GM12878 (cell line): ENCODE measurements at regions not wholly inside any gene's neighbourhood (a gene's known extent, or its start where the extent isn't known, plus 50 kb on each side); places are given as distances from the start of the nearest gene placed in this dataset.
"Not testable (repeated sequence)": the region's sequence is repeated elsewhere in the genome, so short reads cannot be mapped to it uniquely, and the experiment has no call there.

Source experiments
- ATAC-seq: fragments of 200-7000 bp; cut with Tn5 transposase; 3 replicates; pipeline ENCODE4 v1.9.1; 2020; ENCODE audit warnings: mild to moderate bottlenecking, moderate library complexity
- BruUV-seq: library from RNA; stranded (reverse); fragments of 400-500 nt; replicated peaks from 2 replicates; lab custom pipeline; 2021; lab: Mats Ljungman, UMichigan
- CTCF ChIA-PET: fragments of 300-600 bp; sonication (Branson Sonifier 250); formaldehyde crosslinking; extraction: SDS; loops from one replicate; lab custom pipeline; 2021; ENCODE audit warnings: inconsistent platforms; lab: Yijun Ruan, JAX
- POLR2A ChIA-PET: fragments of 350-600 bp; formaldehyde crosslinking; extraction: SDS; loops from one replicate; lab custom pipeline; 2021; ENCODE audit warnings: inconsistent platforms; lab: Charles Lee
- RAD21 ChIA-PET: fragments of 300-600 bp; sonication (Branson Sonifier 250); formaldehyde crosslinking; loops from one replicate; lab custom pipeline; 2023; ENCODE audit warnings: antibody characterized with exemption; ENCODE audit not compliant: unreplicated experiment; lab: Charles Lee
- SMC1A ChIA-PET: fragments of 300-600 bp; sonication (Branson Sonifier 250); formaldehyde crosslinking; loops from one replicate; lab custom pipeline; 2023; ENCODE audit not compliant: unreplicated experiment, uncharacterized antibody; lab: Charles Lee
- DNase-seq: peaks from one replicate; pipeline ENCODE4 v3.0.0-alpha.2; 2011; ENCODE audit warnings: low read depth, low spot score
- FAIRE-seq: peaks from 3 replicates; lab custom pipeline; 2011; peaks lifted over from hg19 to GRCh38; lab: Jason Lieb, UNC
- H2AFZ ChIP-seq: 2 replicates; pipeline ENCODE4 v1.6.0; 2011; ENCODE audit warnings: low read depth, low read length, control low read depth; ENCODE audit not compliant: control insufficient read depth
- H3K27ac ChIP-seq: 2 replicates; pipeline ENCODE4 v1.5.1; 2011; ENCODE audit warnings: control low read depth; ENCODE audit not compliant: control insufficient read depth, insufficient read depth
- H3K27me3 ChIP-seq, 2 experiments: replicated peaks in 1 of 2; 2 replicates each; pipeline versions ENCODE4 v1.6.0 to v1.6.1; 2011; ENCODE audit warnings: low read length in 1 of 2; ENCODE audit not compliant: control insufficient read depth in 2 of 2, insufficient read depth in 2 of 2
- H3K36me3 ChIP-seq, 2 experiments: 2 replicates each; pipeline ENCODE4 v1.5.1; 2011; ENCODE audit warnings: low read length in 1 of 2; ENCODE audit not compliant: control insufficient read depth in 2 of 2, insufficient read depth in 2 of 2
- H3K4me1 ChIP-seq: 2 replicates; pipeline ENCODE4 v1.6.1; 2011; ENCODE audit warnings: mild to moderate bottlenecking, low read length, moderate library complexity, mixed read lengths; ENCODE audit not compliant: control insufficient read depth, insufficient read depth
- H3K4me2 ChIP-seq: 2 replicates; pipeline ENCODE4 v1.6.0; 2011; ENCODE audit warnings: control low read depth; ENCODE audit not compliant: control insufficient read depth, insufficient read depth
- H3K4me3 ChIP-seq: fragments of 200-600 bp; sonication (generic); 2 replicates; pipeline ENCODE4 v1.5.1; 2016
- H3K79me2 ChIP-seq: 2 replicates; pipeline ENCODE4 v1.6.0; 2011; ENCODE audit warnings: low read length; ENCODE audit not compliant: control insufficient read depth, insufficient read depth
- H3K9ac ChIP-seq: 2 replicates; pipeline ENCODE4 v1.8.0; 2011; ENCODE audit warnings: low read length, control low read depth, mixed read lengths; ENCODE audit not compliant: control insufficient read depth, insufficient read depth
- H3K9me3 ChIP-seq: replicated peaks from 3 replicates; pipeline ENCODE4 v1.5.1; 2011; ENCODE audit warnings: mild to moderate bottlenecking, low read length; ENCODE audit not compliant: control insufficient read depth, insufficient read depth
- H4K20me1 ChIP-seq: 2 replicates; pipeline ENCODE4 v1.6.0; 2011; ENCODE audit not compliant: control insufficient read depth, insufficient read depth
- CREB1 ChIP-seq: IDR thresholded peaks from 2 replicates; pipeline ENCODE4 v1.6.1; 2012; ENCODE audit warnings: low read depth, mild to moderate bottlenecking, inconsistent platforms
- CREM ChIP-seq: IDR thresholded peaks from 2 replicates; pipeline ENCODE4 v1.6.1; 2014; ENCODE audit warnings: antibody characterized with exemption, low read depth
- ESRRA ChIP-seq: IDR thresholded peaks from 2 replicates; pipeline ENCODE4 v1.6.1; 2012; ENCODE audit warnings: mild to moderate bottlenecking, low read length, improper control_type of control experiment
- NFYA ChIP-seq: IDR thresholded peaks from 2 replicates; pipeline ENCODE4 v1.6.1; 2011; ENCODE audit warnings: low read depth, mild to moderate bottlenecking, low read length, improper control_type of control experiment, borderline replicate concordance
- WGBS: methylation state at CpG from one replicate; pipeline ENCODE4 v1.1.6; 2016; ENCODE audit warnings: low lambda C conversion rate; ENCODE audit not compliant: insufficient replicate concordance, insufficient coverage; ENCODE audit errors: missing lambda C conversion rate; 5-methylcytosine and 5-hydroxymethylcytosine counted together
- in situ Hi-C: fragments of 300-500 bp; cut with MboI; formaldehyde crosslinking; loops from 9 replicates; pipeline ENCODE4 v1.14.3; 2018; ENCODE audit warnings: mixed read lengths
- intact Hi-C: fragments of 100-400 bp; cut with micrococcal nuclease; formaldehyde crosslinking; loops from one replicate; pipeline ENCODE4 v1.14.2; 2022; ENCODE audit not compliant: unreplicated experiment
- TF ChIP-seq, protein P1 (sequence below): IDR thresholded peaks from 2 replicates; pipeline ENCODE4 v1.6.1; 2011; ENCODE audit warnings: low read depth, low read length, improper control_type of control experiment, borderline replicate concordance

DNA sequence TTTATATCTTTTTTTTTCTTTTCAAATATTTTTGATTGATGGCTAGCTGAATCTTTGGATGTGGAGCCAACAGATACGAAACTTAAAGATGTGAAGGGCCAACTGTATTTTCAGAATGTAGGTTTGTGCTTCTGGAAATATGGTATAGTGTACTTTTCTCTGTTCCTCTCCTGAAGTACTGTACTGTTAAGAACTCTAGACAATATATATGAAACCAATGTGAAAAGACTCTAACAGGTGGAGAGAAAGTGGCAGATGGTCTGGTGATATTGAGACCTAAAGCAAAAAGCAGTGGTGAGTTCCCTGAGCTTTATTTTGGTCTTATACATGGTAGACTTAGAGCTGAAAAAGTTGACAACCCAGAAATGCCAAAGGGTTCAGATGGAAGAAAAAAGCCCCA is 185.0 kb upstream of the GRIN3A start:
- 6% methylated on average over 1 of the region's 1 CpG for WGBS
- CTCF ChIA-PET = no interaction called here
- FAIRE-seq (no peak), ATAC-seq (no peak), DNase-seq (no peak)
- no TSS peak for BruUV-seq
- Histone ChIP-seq H3K27ac (no peak overlapping the region), H4K20me1 (no peaks in the 10 kb centered on the region), H3K79me2 (no peaks in the 10 kb centered on the region), H3K9ac (no peak overlapping the region), H3K4me3 (no peak overlapping the region), H3K27me3 (no peaks in the 10 kb centered on the region), H3K4me2 (no peak overlapping the region), H3K36me3 (no peaks in the 10 kb centered on the region), H2AFZ (no peak overlapping the region), H3K9me3 (no peaks in the 10 kb centered on the region), H3K4me1 (no peaks in the 10 kb centered on the region)
- RAD21 ChIA-PET = no interaction called here
- intact Hi-C loops (no loop called here), in situ Hi-C loops (no loop called here)
- POLR2A ChIA-PET = no interaction called here
- SMC1A ChIA-PET = interaction anchor here (0.6 kb wide), 1 partner anchor 154 kb away, joined by 3 read pairs; no protein-coding TSS in a partner anchor
- TF ChIP-seq, protein P1, sequence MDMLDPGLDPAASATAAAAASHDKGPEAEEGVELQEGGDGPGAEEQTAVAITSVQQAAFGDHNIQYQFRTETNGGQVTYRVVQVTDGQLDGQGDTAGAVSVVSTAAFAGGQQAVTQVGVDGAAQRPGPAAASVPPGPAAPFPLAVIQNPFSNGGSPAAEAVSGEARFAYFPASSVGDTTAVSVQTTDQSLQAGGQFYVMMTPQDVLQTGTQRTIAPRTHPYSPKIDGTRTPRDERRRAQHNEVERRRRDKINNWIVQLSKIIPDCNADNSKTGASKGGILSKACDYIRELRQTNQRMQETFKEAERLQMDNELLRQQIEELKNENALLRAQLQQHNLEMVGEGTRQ = no peak
- TF ChIP-seq CREB1 = no peak
- TF ChIP-seq NFYA = no peak
- no peak for TF ChIP-seq CREM
- no peak for TF ChIP-seq ESRRA

DNA sequence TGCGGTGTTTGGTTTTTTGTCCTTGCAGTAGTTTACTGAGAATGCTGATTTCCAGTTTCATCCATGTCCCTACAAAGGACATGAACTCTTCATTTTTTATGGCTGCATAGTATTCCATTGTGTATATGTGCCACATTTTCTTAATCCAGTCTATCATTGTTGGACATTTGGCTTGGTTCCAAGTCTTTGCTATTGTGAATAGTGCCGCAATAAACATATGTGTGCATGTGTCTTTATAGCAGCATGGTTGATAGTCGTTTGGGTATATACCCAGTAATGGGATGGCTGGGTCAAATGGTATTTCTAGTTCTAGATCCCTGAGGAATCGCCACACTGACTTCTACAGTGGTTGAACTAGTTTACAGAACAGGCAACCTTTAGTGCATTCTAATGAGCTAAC is 178.5 kb upstream of the GRIN3A start:
- H3K27ac ChIP-seq, H4K20me1 ChIP-seq, DNase-seq, POLR2A ChIA-PET, H3K9ac ChIP-seq, FAIRE-seq, H3K4me2 ChIP-seq, H3K4me3 ChIP-seq, H3K9me3 ChIP-seq, SMC1A ChIA-PET, H3K27me3 ChIP-seq, H3K4me1 ChIP-seq, CTCF ChIA-PET, H2AFZ ChIP-seq, in situ Hi-C loops, ATAC-seq, H3K36me3 ChIP-seq, RAD21 ChIA-PET, intact Hi-C loops, H3K79me2 ChIP-seq, BruUV-seq: not testable (repeated sequence)
- 8% methylated on average over 3 of the region's 4 CpGs for WGBS
